HG03521 (cell line): ENCODE measurements at regions not wholly inside any gene's neighbourhood (a gene's known extent, or its start where the extent isn't known, plus 50 kb on each side); places are given as distances from the start of the nearest gene placed in this dataset.

ENCODE experiments used
- ATAC-seq: cut with Tn5 transposase; IDR thresholded peaks from one replicate; pipeline ENCODE4 v1.9.1; 2021; ENCODE audit warnings: mild to moderate bottlenecking, moderate library complexity; ENCODE audit not compliant: unreplicated experiment

GRCh38 chr2:228257379-228257778 lies 75.9 kb upstream of the SPHKAP start:
- ATAC-seq, result no peak

DNA sequence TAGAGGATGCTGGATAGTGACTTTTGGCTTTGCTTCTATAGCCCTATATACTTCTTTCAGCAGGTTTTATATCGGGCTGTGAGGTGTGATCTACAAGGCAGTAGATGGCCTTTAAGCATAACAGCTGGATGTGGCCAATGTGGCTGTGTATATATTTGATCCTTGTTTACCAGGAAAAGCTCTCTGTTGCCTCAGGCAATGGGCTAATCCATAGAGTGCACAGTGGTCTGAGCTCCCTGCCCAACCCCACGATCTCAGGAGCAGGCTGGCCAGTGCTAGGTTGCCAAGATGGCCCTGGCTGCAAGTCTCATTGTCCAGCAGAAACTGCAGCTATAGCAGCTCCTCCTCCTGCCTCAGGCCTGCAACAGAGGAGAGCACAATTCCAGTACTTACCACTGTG lies 72.3 kb upstream of the SPHKAP start:
- no peak for ATAC-seq

- no peak for ATAC-seq
Observed at GRCh38 chr2:228247335-228247734, 65.8 kb upstream of the SPHKAP start.

- no peak for ATAC-seq
Observed at GRCh38 chr2:228245601-228246000, 64.1 kb upstream of the SPHKAP start.

GRCh38 chr2:228242591-228242990 lies 61.1 kb upstream of the SPHKAP start:
- no peak for ATAC-seq

DNA sequence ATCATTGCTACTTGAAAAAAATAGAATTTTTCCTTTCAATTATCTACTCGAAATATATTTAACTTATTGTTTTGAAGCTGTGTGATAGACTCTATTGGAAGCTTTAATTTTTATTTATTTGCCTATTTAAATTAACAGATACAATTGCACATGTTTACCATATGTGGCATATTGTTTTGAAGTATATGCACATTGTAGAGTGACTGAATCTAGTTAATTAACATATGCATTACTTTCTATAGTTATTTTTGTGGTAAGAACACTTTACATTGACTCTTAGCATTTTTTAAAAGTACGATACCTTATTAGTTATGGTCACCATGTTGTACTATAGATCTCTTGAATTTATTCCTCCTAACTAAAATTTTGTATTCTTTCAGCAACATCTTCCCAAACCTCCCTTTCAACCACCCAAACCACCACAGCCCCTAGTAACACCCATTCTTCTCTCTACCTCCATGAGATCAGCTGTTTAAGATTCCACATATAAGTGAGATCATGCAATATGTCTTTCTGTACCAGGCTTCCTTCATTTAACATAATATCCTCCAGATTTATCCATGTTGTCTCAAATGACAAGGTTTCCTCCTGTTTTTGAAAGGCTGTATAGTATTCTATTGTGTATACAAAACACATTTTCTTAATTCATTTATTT lies 58.5 kb upstream of the SPHKAP start:
- ATAC-seq, result no peak

DNA sequence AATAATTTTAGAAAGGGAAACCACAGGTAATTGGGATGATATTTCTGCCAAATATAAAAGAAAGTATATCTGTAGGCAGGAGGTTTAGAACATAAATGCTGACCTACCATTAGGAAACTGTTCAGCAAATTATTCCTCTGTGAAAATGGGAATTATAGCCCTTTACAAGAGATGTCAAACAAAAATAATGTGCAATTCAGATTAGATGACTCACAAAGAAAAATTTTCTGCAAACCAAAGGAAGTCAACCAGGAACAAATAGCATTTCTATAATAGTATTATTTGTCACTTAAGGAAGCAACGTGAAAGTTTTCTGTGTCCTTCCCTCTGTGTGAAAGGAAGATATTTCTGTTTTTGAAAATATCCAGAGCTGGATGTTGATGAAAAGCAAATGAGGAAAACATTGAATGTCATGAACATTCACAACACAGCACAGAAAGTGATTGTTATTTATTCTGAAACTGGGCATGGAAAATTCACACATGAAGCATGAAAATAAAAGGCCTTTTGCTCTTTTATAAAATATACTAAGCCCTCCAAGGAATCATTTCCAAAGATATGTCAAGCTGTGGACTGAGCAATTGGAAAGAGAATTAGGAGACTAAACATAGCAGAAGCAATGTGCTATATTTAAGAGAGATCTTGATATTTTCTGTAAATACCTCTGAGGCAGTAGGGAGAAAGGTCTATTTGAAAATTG lies 57.9 kb upstream of the SPHKAP start:
- no peak for ATAC-seq
